A549 (cell line): ENCODE measurements at regions not wholly inside any gene's neighbourhood (a gene's known extent, or its start where the extent isn't known, plus 50 kb on each side); places are given as distances from the start of the nearest gene placed in this dataset.

Experiments
- ATAC-seq, 2 experiments: fragments of 200-7000 bp in 1 of 2; fragments of >200 bp in 1 of 2; cut with Nextera tagmentation in 1 of 2; cut with Tn5 transposase in 1 of 2; 3 replicates each; pipeline versions ENCODE4 v1.8.0 to v1.9.1; 2018 to 2020; ENCODE audit warnings: mild to moderate bottlenecking in 1 of 2, moderate library complexity in 1 of 2
- CTCF ChIA-PET: fragments of 300-600 bp; sonication (Branson Sonifier 250); formaldehyde crosslinking; extraction: SDS; loops from one replicate; lab custom pipeline; 2021; ENCODE audit warnings: antibody characterized with exemption, inconsistent platforms; lab: Yijun Ruan, JAX
- POLR2A ChIA-PET: fragments of 350-600 bp; formaldehyde crosslinking; extraction: SDS; loops from one replicate; lab custom pipeline; 2021; ENCODE audit warnings: antibody characterized with exemption, inconsistent platforms; lab: Yijun Ruan, JAX
- DNase-seq, 2 experiments: peaks; one replicate each; pipeline versions ENCODE4 v3.0.0 to v3.0.0-alpha.2; 2011 to 2016; ENCODE audit warnings: low read depth in 1 of 2, low spot score in 1 of 2
- FAIRE-seq: peaks from 2 replicates; lab custom pipeline; 2011; peaks lifted over from hg19 to GRCh38; lab: Jason Lieb, UNC
- H3K27ac ChIP-seq, 2 experiments: fragments of >200 bp; sonication (Bioruptor Twin); formaldehyde crosslinking; 3 replicates each; pipeline ENCODE4 v1.5.1; 2016 to 2017
- H3K4me1 ChIP-seq: fragments of >200 bp; sonication (Bioruptor Twin); formaldehyde crosslinking; 3 replicates; pipeline ENCODE4 v1.6.1; 2016
- H3K4me2 ChIP-seq: fragments of >200 bp; sonication (Bioruptor Twin); formaldehyde crosslinking; 3 replicates; pipeline ENCODE4 v1.6.1; 2016
- H3K4me3 ChIP-seq: fragments of >200 bp; sonication (Bioruptor Twin); formaldehyde crosslinking; 3 replicates; pipeline ENCODE4 v1.5.1; 2016
- H3K9me3 ChIP-seq: fragments of >200 bp; sonication (Bioruptor Twin); formaldehyde crosslinking; 3 replicates; pipeline ENCODE4 v1.6.1; 2016
- BCL3 ChIP-seq: fragments of >200 bp; sonication (Bioruptor Twin); formaldehyde crosslinking; IDR thresholded peaks from 3 replicates; pipeline ENCODE4 v1.6.1; 2016
- CBX8 ChIP-seq: fragments of 200-600 bp; sonication (generic); IDR thresholded peaks from 2 replicates; pipeline ENCODE4 v1.6.1; 2016
- EHMT2 ChIP-seq: fragments of 200-600 bp; sonication (generic); IDR thresholded peaks from 2 replicates; pipeline ENCODE4 v1.6.1; 2016; ENCODE audit warnings: antibody characterized with exemption, low read depth, mild to moderate bottlenecking, moderate library complexity
- EP300 ChIP-seq, 2 experiments: fragments of >200 bp; sonication (Bioruptor Twin); formaldehyde crosslinking; IDR thresholded peaks; 2 replicates in 1 of 2; 3 replicates in 1 of 2; pipeline ENCODE4 v1.6.1; 2016 to 2017
- ESRRA ChIP-seq: fragments of 150-350 bp; IDR thresholded peaks from 2 replicates; pipeline ENCODE4 v1.6.1; 2014; ENCODE audit warnings: mild to moderate bottlenecking, low read length, borderline replicate concordance
- FOSL2 ChIP-seq, 2 experiments: fragments of 450-650 bp in 1 of 2; fragments of >200 bp in 1 of 2; sonication (Bioruptor Twin) in 1 of 2; formaldehyde crosslinking; IDR thresholded peaks; 2 replicates each; pipeline versions ENCODE4 v1.5.0 to v1.6.1; 2016 to 2020; ENCODE audit warnings: mild to moderate bottlenecking in 1 of 2, moderate library complexity in 1 of 2
- FOXS1 ChIP-seq: fragments of 250-450 bp; sonication (Bioruptor Pico); IDR thresholded peaks from 2 replicates; pipeline ENCODE4 v1.5.0; 2020; ENCODE audit warnings: mild to moderate bottlenecking, moderate library complexity
- HEYL ChIP-seq: fragments of 250-450 bp; sonication (Bioruptor Pico); IDR thresholded peaks from 2 replicates; pipeline ENCODE4 v1.8.0; 2021; ENCODE audit warnings: mild to moderate bottlenecking, moderate library complexity
- HOXB13 ChIP-seq: fragments of 250-450 bp; sonication (Bioruptor Pico); IDR thresholded peaks from 2 replicates; pipeline ENCODE4 v1.5.0; 2020; ENCODE audit warnings: low read depth, mild to moderate bottlenecking, moderate library complexity
- HOXB5 ChIP-seq: fragments of 250-450 bp; sonication (Bioruptor Pico); IDR thresholded peaks from 2 replicates; pipeline ENCODE4 v1.5.0; 2020; ENCODE audit warnings: mild to moderate bottlenecking, moderate library complexity
- JUN ChIP-seq, 2 experiments: fragments of >200 bp; sonication (Bioruptor Twin); formaldehyde crosslinking; IDR thresholded peaks; 2 replicates in 1 of 2; 3 replicates in 1 of 2; pipeline ENCODE4 v1.6.1; 2016 to 2017
- KDM5A ChIP-seq: fragments of 200-600 bp; sonication (generic); IDR thresholded peaks from 2 replicates; pipeline ENCODE4 v1.6.1; 2016; ENCODE audit warnings: antibody characterized with exemption, mild to moderate bottlenecking
- MAFK ChIP-seq: fragments of 450-650 bp; IDR thresholded peaks from 2 replicates; pipeline ENCODE4 v1.6.1; 2014; ENCODE audit not compliant: partially characterized antibody
- MYC ChIP-seq: IDR thresholded peaks from 2 replicates; pipeline ENCODE4 v1.6.1; 2012; ENCODE audit warnings: mild to moderate bottlenecking, inconsistent platforms, low read length, improper control_type of control experiment, borderline replicate concordance
- NFE2L2 ChIP-seq: fragments of 150-350 bp; conservative IDR thresholded peaks from 2 replicates; pipeline ENCODE4 v1.6.1; 2014; ENCODE audit warnings: low read length
- NPAS2 ChIP-seq: fragments of 250-450 bp; sonication (Bioruptor Pico); IDR thresholded peaks from 2 replicates; pipeline ENCODE4 v1.8.0; 2022; ENCODE audit warnings: mild to moderate bottlenecking, moderate library complexity, borderline replicate concordance
- NR3C1 ChIP-seq: fragments of >200 bp; sonication (Bioruptor Twin); formaldehyde crosslinking; IDR thresholded peaks from 3 replicates; pipeline ENCODE4 v1.6.1; 2017
- RAD21 ChIP-seq, 2 experiments: fragments of >200 bp in 1 of 2; sonication (Bioruptor Twin) in 1 of 2; formaldehyde crosslinking in 1 of 2; IDR thresholded peaks in 1 of 2; conservative IDR thresholded peaks in 1 of 2; 2 replicates in 1 of 2; 3 replicates in 1 of 2; pipeline ENCODE4 v1.6.1; 2012 to 2018; ENCODE audit warnings: inconsistent platforms in 1 of 2
- RARB ChIP-seq: fragments of 250-450 bp; sonication (Bioruptor Pico); IDR thresholded peaks from 2 replicates; pipeline ENCODE4 v1.8.0; 2021; ENCODE audit warnings: mild to moderate bottlenecking, moderate library complexity
- RCOR1 ChIP-seq: fragments of 150-350 bp; IDR thresholded peaks from 2 replicates; pipeline ENCODE4 v1.6.1; 2014; ENCODE audit warnings: antibody characterized with exemption, low read length, low read depth
- RFX5 ChIP-seq: fragments of 450-650 bp; IDR thresholded peaks from 2 replicates; pipeline ENCODE4 v1.7.1; 2014; ENCODE audit warnings: antibody characterized with exemption, mild to moderate bottlenecking, moderate library complexity
- SREBF2 ChIP-seq: fragments of 450-650 bp; IDR thresholded peaks from 2 replicates; pipeline ENCODE4 v1.6.1; 2014; ENCODE audit warnings: mild to moderate bottlenecking, moderate library complexity
- USF2 ChIP-seq: fragments of 450-650 bp; IDR thresholded peaks from 2 replicates; pipeline ENCODE4 v1.6.1; 2014; ENCODE audit warnings: antibody characterized with exemption
- ZFP36 ChIP-seq: fragments of 450-650 bp; IDR thresholded peaks from 2 replicates; pipeline ENCODE4 v1.6.1; 2014; ENCODE audit warnings: borderline replicate concordance; ENCODE audit not compliant: partially characterized antibody
- ZSCAN20 ChIP-seq: fragments of 250-450 bp; sonication (Bioruptor Pico); IDR thresholded peaks from 2 replicates; pipeline ENCODE4 v1.8.0; 2022; ENCODE audit warnings: mild to moderate bottlenecking, moderate library complexity
- WGBS: methylation state at CpG from one replicate; pipeline ENCODE4 v1.1.6; 2017; ENCODE audit errors: missing lambda C conversion rate; 5-methylcytosine and 5-hydroxymethylcytosine counted together
- TF ChIP-seq, protein P1 (sequence below): fragments of 250-450 bp; sonication (Bioruptor Pico); IDR thresholded peaks from 2 replicates; pipeline ENCODE4 v1.5.0; 2021; ENCODE audit warnings: mild to moderate bottlenecking, moderate library complexity, borderline replicate concordance
- TF ChIP-seq, protein P2 (sequence below): IDR thresholded peaks from 2 replicates; pipeline ENCODE4 v1.6.1; 2012
- TF ChIP-seq, protein P3 (sequence below): IDR thresholded peaks from 2 replicates; pipeline ENCODE4 v1.6.1; 2012; ENCODE audit warnings: low read depth, borderline replicate concordance

- ChIA-PET POLR2A (no interaction called here), CTCF (no interaction called here)
- no peak for ATAC-seq
- 5% methylated on average over 2 of the region's 2 CpGs for WGBS
- DNase-seq, result no peak
- no peak overlapping the region for H3K4me3 ChIP-seq
- H3K27ac ChIP-seq, result no peak overlapping the region
- FAIRE-seq, result no peak
- H3K4me1 ChIP-seq, result no peaks in the 10 kb centered on the region
- H3K9me3 ChIP-seq, result no peaks in the 10 kb centered on the region
- H3K4me2 ChIP-seq, result no peak overlapping the region
- no peak for TF ChIP-seq FOXS1
- no peak for TF ChIP-seq NPAS2 (CRISPR knock-in tag)
- no peak for TF ChIP-seq NFE2L2
- no peak for TF ChIP-seq EP300 (IDR thresholded peaks at IDR 0.05)
- TF ChIP-seq ZFP36, result no peak
- no peak for TF ChIP-seq HOXB5 (CRISPR knock-in tag)
- TF ChIP-seq, protein P1, sequence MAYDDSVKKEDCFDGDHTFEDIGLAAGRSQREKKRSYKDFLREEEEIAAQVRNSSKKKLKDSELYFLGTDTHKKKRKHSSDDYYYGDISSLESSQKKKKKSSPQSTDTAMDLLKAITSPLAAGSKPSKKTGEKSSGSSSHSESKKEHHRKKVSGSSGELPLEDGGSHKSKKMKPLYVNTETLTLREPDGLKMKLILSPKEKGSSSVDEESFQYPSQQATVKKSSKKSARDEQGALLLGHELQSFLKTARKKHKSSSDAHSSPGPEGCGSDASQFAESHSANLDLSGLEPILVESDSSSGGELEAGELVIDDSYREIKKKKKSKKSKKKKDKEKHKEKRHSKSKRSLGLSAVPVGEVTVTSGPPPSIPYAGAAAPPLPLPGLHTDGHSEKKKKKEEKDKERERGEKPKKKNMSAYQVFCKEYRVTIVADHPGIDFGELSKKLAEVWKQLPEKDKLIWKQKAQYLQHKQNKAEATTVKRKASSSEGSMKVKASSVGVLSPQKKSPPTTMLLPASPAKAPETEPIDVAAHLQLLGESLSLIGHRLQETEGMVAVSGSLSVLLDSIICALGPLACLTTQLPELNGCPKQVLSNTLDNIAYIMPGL (CRISPR knock-in tag), result no peak
- no peak for TF ChIP-seq HEYL (CRISPR knock-in tag)
Observed at GRCh38 chr1:191895049-191895448, 263.2 kb upstream of the RGS18 start.

DNA sequence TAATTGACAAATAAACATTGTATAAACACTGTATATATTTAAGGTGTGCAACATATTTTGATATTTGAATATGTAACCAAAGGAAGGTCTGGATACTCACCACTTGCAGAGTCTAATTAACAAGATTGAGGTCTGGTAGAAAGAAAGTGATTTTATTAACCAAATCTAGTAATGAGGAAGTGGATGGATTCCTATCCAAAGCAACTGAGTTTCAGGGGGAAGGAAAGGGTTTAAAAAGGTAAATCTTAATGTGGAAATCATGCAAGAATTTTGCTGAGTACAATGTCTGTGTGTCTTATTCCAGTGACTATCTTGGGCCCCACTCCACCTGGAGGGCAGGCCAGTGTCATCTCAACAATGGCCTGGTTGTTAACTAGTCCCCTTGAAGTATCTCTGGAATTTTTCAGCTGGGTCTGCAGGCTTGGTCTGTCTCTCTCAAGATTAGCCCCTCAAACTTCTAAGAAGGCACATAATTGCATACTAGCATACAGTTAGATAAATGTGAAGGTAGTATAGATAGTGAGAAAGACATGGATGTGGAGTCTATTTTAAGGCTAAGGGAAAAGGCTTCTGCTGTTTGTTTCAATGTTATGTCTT is 262.7 kb upstream of the RGS18 start:
- TF ChIP-seq RARB, result no peak
- TF ChIP-seq FOSL2 (IDR thresholded peaks at IDR 0.05), result no peak
- TF ChIP-seq FOSL2 (CRISPR knock-in tag; IDR thresholded peaks at IDR 0.05), result no peak
- no peak for TF ChIP-seq HOXB5 (CRISPR knock-in tag)
- TF ChIP-seq SREBF2, result no peak
- no peaks in the 10 kb centered on the region for H3K9me3 ChIP-seq
- no peak overlapping the region for H3K4me3 ChIP-seq
- no peak overlapping the region for H3K27ac ChIP-seq
- ChIA-PET POLR2A (no interaction called here), CTCF (no interaction called here)
- H3K4me2 ChIP-seq, result no peak overlapping the region
- no peaks in the 10 kb centered on the region for H3K4me1 ChIP-seq
- no peak for DNase-seq
- FAIRE-seq, result no peak
- no peak for ATAC-seq

GRCh38 chr1:191897134-191897533 is 261.1 kb upstream of the RGS18 start:
- ChIA-PET POLR2A (no interaction called here), CTCF (no interaction called here)
- WGBS, result 30% methylated on average over 3 of the region's 3 CpGs
- Histone ChIP-seq H3K9me3 (no peaks in the 10 kb centered on the region), H3K4me1 (no peaks in the 10 kb centered on the region), H3K4me2 (no peak overlapping the region), H3K4me3 (no peak overlapping the region), H3K27ac (no peak overlapping the region)
- DNase-seq (no peak), ATAC-seq (no peak), FAIRE-seq (no peak)
- TF ChIP-seq JUN (IDR thresholded peaks at IDR 0.05), result no peak
- no peak for TF ChIP-seq RAD21 (conservative IDR thresholded peaks at IDR 0.05 in 1 of 2, IDR thresholded peaks at IDR 0.05 in 1 of 2)
- no peak for TF ChIP-seq EHMT2
- TF ChIP-seq, protein P2, sequence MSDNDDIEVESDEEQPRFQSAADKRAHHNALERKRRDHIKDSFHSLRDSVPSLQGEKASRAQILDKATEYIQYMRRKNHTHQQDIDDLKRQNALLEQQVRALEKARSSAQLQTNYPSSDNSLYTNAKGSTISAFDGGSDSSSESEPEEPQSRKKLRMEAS, result no peak
- no peak for TF ChIP-seq USF2
- TF ChIP-seq RCOR1, result no peak
- TF ChIP-seq, protein P3, sequence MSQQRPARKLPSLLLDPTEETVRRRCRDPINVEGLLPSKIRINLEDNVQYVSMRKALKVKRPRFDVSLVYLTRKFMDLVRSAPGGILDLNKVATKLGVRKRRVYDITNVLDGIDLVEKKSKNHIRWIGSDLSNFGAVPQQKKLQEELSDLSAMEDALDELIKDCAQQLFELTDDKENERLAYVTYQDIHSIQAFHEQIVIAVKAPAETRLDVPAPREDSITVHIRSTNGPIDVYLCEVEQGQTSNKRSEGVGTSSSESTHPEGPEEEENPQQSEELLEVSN, result no peak
- no peak for TF ChIP-seq NR3C1
- TF ChIP-seq HEYL (CRISPR knock-in tag), result no peak
- TF ChIP-seq RARB, result no peak
- no peak for TF ChIP-seq BCL3
- TF ChIP-seq KDM5A, result no peak
- TF ChIP-seq NPAS2 (CRISPR knock-in tag), result no peak
- TF ChIP-seq RFX5, result no peak
- TF ChIP-seq CBX8, result no peak
- TF ChIP-seq HOXB13 (CRISPR knock-in tag), result no peak
- TF ChIP-seq ZSCAN20 (CRISPR knock-in tag), result no peak
- no peak for TF ChIP-seq ESRRA
- no peak for TF ChIP-seq MYC
- TF ChIP-seq MAFK, result no peak
